CD4-positive, alpha-beta T cell (primary cell): ENCODE measurements at regions not wholly inside any gene's neighbourhood (a gene's known extent, or its start where the extent isn't known, plus 50 kb on each side); places are given as distances from the start of the nearest gene placed in this dataset.

ENCODE experiments used
- ATAC-seq: fragments of 200-7000 bp; cut with Tn5 transposase; one replicate; pipeline ENCODE4 v1.10.0; 2022; ENCODE audit warnings: mild to moderate bottlenecking; ENCODE audit not compliant: poor library complexity
- CTCF ChIA-PET: fragments of 350-600 bp; sonication (Branson Sonifier 250); formaldehyde crosslinking; loops from one replicate; lab custom pipeline; 2021; ENCODE audit warnings: antibody characterized with exemption, inconsistent platforms; lab: Charles Lee
- POLR2A ChIA-PET: fragments of 350-600 bp; sonication (Branson Sonifier 250); formaldehyde crosslinking; loops from one replicate; lab custom pipeline; 2021; ENCODE audit warnings: antibody characterized with exemption, inconsistent platforms; lab: Charles Lee
- DNase-seq, 14 experiments: peaks; one replicate each; pipeline ENCODE4 v3.0.0-alpha.2; 2013 to 2020; ENCODE audit warnings: mixed read lengths in 2 of 14
- H3K27ac ChIP-seq, 2 donors: one replicate each; pipeline versions ENCODE4 v1.5.1 to v1.7.0; 2013; ENCODE audit warnings: low read length in 2 of 2, low read depth in 1 of 2, mild to moderate bottlenecking in 1 of 2
- H3K27me3 ChIP-seq, 2 experiments: 1 replicate in 1 of 2; 2 replicates in 1 of 2; pipeline versions ENCODE4 v1.6.1 to v1.7.0; 2013; ENCODE audit warnings: low read length in 2 of 2, control low read depth in 1 of 2, mild to moderate bottlenecking in 1 of 2, moderate library complexity in 1 of 2; ENCODE audit not compliant: insufficient read depth in 2 of 2, control insufficient read depth in 1 of 2
- H3K36me3 ChIP-seq: one replicate; pipeline ENCODE4 v1.6.1; 2013; ENCODE audit warnings: low read length, control low read depth; ENCODE audit not compliant: insufficient read depth
- H3K4me1 ChIP-seq: one replicate; pipeline ENCODE4 v1.6.1; 2013; ENCODE audit warnings: low read length, control low read depth; ENCODE audit not compliant: insufficient read depth
- H3K4me3 ChIP-seq: one replicate; pipeline ENCODE4 v1.5.1; 2013; ENCODE audit warnings: mild to moderate bottlenecking, low read length, moderate library complexity
- H3K9me3 ChIP-seq, 2 experiments: 1 replicate in 1 of 2; 2 replicates in 1 of 2; pipeline versions ENCODE4 v1.6.1 to v1.7.0; 2013; ENCODE audit warnings: low read length in 2 of 2, mild to moderate bottlenecking in 2 of 2, control low read depth in 1 of 2, moderate library complexity in 1 of 2; ENCODE audit not compliant: control insufficient read depth in 1 of 2, insufficient read depth in 1 of 2
- H3K27ac Mint-ChIP-seq: one replicate; pipeline ENCODE4 v1.8.0; 2020; ENCODE audit warnings: mixed read lengths
- H3K27me3 Mint-ChIP-seq: one replicate; pipeline ENCODE4 v1.8.0; 2021; ENCODE audit warnings: mixed read lengths
- H3K36me3 Mint-ChIP-seq: one replicate; pipeline ENCODE4 v1.8.0; 2021; ENCODE audit warnings: low read depth, mixed read lengths
- H3K4me1 Mint-ChIP-seq: one replicate; pipeline ENCODE4 v1.8.0; 2021; ENCODE audit warnings: low read depth, mixed read lengths
- H3K4me3 Mint-ChIP-seq: one replicate; pipeline ENCODE4 v1.8.0; 2020; ENCODE audit warnings: mild to moderate bottlenecking, mixed read lengths
- H3K9me3 Mint-ChIP-seq: one replicate; pipeline ENCODE4 v1.8.0; 2020; ENCODE audit warnings: mixed read lengths
- intact Hi-C, 2 experiments: fragments of 100-400 bp; cut with DNase I in 1 of 2; cut with micrococcal nuclease in 1 of 2; formaldehyde crosslinking; loops; one replicate each; pipeline versions ENCODE4 v1.15.1 to v1.9.0; 2023 to 2025; cut with DNase I, micrococcal nuclease
- TF ChIP-seq, protein P1 (sequence below): fragments of 200-600 bp; IDR thresholded peaks from one replicate; pipeline ENCODE4 v1.8.0; 2022; ENCODE audit warnings: antibody characterized with exemption, mild to moderate bottlenecking

DNA sequence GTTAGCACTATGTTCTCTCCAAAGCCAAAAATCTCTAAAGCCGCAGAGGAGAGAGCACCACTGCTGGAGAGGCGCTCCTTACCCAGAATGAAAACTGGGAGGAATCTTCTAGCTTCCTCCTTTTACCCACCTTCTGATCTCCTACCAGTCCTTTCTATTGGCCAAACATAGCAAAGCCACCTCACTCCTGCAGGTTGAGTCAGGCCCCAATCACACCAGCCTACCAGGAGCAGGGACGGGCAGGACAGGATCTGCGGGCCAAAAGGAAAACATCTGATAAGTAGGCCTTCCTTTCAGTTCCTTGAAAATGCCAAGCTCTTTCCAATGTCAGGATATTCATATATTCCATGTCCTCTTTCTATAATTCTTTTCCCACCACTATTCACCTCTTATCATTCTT lies 197.7 kb upstream of the CNOT2 start:
- TF ChIP-seq, protein P1, sequence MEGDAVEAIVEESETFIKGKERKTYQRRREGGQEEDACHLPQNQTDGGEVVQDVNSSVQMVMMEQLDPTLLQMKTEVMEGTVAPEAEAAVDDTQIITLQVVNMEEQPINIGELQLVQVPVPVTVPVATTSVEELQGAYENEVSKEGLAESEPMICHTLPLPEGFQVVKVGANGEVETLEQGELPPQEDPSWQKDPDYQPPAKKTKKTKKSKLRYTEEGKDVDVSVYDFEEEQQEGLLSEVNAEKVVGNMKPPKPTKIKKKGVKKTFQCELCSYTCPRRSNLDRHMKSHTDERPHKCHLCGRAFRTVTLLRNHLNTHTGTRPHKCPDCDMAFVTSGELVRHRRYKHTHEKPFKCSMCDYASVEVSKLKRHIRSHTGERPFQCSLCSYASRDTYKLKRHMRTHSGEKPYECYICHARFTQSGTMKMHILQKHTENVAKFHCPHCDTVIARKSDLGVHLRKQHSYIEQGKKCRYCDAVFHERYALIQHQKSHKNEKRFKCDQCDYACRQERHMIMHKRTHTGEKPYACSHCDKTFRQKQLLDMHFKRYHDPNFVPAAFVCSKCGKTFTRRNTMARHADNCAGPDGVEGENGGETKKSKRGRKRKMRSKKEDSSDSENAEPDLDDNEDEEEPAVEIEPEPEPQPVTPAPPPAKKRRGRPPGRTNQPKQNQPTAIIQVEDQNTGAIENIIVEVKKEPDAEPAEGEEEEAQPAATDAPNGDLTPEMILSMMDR = no peak
- CTCF ChIA-PET = interaction anchor here (1.0 kb wide), 1 partner anchor 14 kb away, joined by 3 read pairs; no protein-coding TSS in a partner anchor
- no peak for ATAC-seq
- H3K27ac ChIP-seq = no peak overlapping the region
- no peak for DNase-seq
- no peak overlapping the region for H3K27ac Mint-ChIP-seq
- H3K27me3 ChIP-seq = peaks cover 0 to 3% of the 10 kb centered on the region in 2 experiments
- H3K4me3 Mint-ChIP-seq = no peak overlapping the region
- H3K4me1 ChIP-seq = no peaks in the 10 kb centered on the region
- POLR2A ChIA-PET = no interaction called here
- H3K4me1 Mint-ChIP-seq = no peaks in the 10 kb centered on the region
- H3K36me3 Mint-ChIP-seq = no peaks in the 10 kb centered on the region
- H3K4me3 ChIP-seq = no peak overlapping the region
- H3K9me3 ChIP-seq = no peaks in the 10 kb centered on the region
- H3K27me3 Mint-ChIP-seq = no peaks in the 10 kb centered on the region
- intact Hi-C loops = no loop called here
- H3K9me3 Mint-ChIP-seq = no peaks in the 10 kb centered on the region
- H3K36me3 ChIP-seq = no peaks in the 10 kb centered on the region

DNA sequence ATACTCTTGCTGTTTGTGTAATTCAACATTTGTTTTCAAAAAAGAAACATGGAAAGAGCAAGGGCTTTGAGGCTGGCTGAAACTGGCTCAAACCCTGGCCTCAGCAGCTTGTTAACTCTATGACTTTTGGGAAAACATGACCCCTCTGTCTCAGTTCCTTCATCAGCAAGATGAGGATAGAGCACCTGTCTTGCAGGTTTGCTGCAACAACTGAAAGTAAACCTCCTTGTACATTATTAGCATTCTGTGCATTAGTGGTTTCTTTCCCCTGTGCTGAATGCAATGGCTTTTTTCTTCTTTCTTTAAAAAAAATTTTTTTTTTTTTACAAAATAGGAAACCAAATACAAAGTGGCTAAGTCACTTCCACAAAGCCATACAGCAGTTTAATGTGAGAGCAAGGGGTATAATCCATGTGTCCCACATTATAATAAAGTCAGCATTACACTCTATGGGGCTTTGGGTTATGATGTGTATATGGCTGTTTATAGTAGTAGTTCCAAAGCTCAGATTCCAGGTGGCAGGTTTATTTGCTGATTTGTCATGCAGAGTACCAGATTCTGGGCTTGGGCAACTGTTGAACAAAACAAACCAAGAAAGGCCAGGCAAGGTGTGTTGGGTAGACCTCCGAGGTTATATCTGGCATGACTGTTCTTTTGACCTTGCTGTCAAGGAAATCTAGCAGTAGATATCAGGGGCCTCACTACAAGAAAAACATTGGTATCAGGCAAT lies 194.5 kb upstream of the CNOT2 start:
- no peaks in the 10 kb centered on the region for H3K4me1 Mint-ChIP-seq
- no peak overlapping the region for H3K4me3 ChIP-seq
- no peak overlapping the region for H3K27ac ChIP-seq
- intact Hi-C loops = no loop called here
- POLR2A ChIA-PET = no interaction called here
- H3K27me3 Mint-ChIP-seq = peaks cover 4% of the 10 kb centered on the region
- DNase-seq (no peak), ATAC-seq (no peak)
- H3K9me3 Mint-ChIP-seq = no peaks in the 10 kb centered on the region
- H3K27me3 ChIP-seq = peaks cover 0 to 3% of the 10 kb centered on the region in 2 experiments
- H3K36me3 Mint-ChIP-seq = no peaks in the 10 kb centered on the region
- no peaks in the 10 kb centered on the region for H3K4me1 ChIP-seq
- CTCF ChIA-PET = no interaction called here
- H3K4me3 Mint-ChIP-seq = no peak overlapping the region
- H3K36me3 ChIP-seq = no peaks in the 10 kb centered on the region
- H3K27ac Mint-ChIP-seq = no peak overlapping the region
- TF ChIP-seq, protein P1 = no peak
- no peaks in the 10 kb centered on the region for H3K9me3 ChIP-seq

DNA sequence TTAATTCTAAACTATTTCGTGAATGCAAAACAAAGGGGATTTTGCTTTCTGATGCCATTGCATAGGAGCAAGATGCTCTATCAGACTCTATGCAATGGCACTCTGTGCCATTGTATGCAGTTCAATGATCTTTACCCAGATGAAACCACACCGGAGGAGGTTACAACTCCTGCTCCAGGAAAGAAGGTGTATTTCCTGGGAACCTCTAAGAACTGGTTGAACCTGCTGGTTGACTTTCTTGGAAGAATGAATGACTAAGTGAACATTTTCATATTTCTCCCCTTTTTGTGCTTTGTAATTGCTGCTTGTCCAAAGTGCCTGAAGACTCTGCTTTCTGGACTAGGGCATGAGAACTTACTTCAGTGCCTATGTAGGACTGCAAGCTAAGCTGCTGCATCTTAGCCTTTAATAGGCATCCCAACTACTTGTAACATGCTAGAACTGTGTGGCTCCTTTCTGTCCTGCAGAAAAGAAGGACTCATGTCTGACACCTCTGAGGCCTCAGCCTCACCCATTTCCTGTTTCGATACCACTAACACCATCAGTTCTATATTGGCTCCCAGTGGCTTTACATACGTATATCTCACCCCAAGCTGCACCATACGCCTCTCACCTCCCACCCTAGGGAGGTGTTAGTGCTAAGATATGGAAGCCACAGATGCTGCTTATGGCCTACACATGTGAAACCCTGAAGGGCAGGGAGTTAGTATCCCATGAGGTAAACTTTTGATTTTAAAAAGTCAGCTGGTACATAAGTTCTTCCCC lies 193.5 kb upstream of the CNOT2 start:
- Histone ChIP-seq H3K27me3 (peaks cover 3 to 4% of the 10 kb centered on the region in 2 experiments), H3K4me3 (no peak overlapping the region), H3K4me1 (no peaks in the 10 kb centered on the region), H3K27ac (no peak overlapping the region), H3K9me3 (no peaks in the 10 kb centered on the region), H3K36me3 (no peaks in the 10 kb centered on the region)
- Mint-ChIP-seq H3K9me3 (no peaks in the 10 kb centered on the region), H3K4me3 (no peak overlapping the region), H3K4me1 (no peaks in the 10 kb centered on the region), H3K36me3 (no peaks in the 10 kb centered on the region), H3K27ac (no peak overlapping the region), H3K27me3 (peaks cover 4% of the 10 kb centered on the region)
- CTCF ChIA-PET = no interaction called here
- intact Hi-C loops = no loop called here
- ATAC-seq (no peak), DNase-seq (peak in 4 of 14 experiments; percentile 6 to 59 (median 26))
- TF ChIP-seq, protein P1 = no peak
- POLR2A ChIA-PET = no interaction called here
